GM12872 (cell line): ENCODE measurements at regions not wholly inside any gene's neighbourhood (a gene's known extent, or its start where the extent isn't known, plus 50 kb on each side); places are given as distances from the start of the nearest gene placed in this dataset.

ENCODE experiments used
- TF ChIP-seq, protein P1 (sequence below): IDR thresholded peaks from 3 replicates; pipeline ENCODE4 v1.5.1; 2011; ENCODE audit warnings: low read depth, mild to moderate bottlenecking, low read length, moderate library complexity; ENCODE audit not compliant: insufficient read depth

DNA sequence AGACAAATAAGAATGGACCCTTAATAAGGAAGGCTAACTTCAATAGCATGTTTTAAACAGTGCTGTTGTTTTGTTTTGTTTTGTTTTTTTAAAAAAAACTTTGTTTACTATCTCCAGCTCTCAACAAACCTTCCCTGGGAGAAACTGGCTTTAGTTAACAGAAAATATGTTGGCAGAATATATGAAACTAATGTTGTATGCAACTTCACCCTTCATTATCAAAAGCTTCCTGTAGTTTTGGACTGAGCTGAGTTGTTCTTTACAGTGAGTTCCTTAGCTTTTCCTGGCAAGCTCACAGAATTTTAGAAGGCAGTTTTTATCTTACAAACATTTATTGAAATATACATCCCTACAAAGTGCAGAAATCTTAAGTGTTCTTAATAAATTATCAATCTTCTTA is 2480.7 kb upstream of the PCDH20 start:
- TF ChIP-seq, protein P1, sequence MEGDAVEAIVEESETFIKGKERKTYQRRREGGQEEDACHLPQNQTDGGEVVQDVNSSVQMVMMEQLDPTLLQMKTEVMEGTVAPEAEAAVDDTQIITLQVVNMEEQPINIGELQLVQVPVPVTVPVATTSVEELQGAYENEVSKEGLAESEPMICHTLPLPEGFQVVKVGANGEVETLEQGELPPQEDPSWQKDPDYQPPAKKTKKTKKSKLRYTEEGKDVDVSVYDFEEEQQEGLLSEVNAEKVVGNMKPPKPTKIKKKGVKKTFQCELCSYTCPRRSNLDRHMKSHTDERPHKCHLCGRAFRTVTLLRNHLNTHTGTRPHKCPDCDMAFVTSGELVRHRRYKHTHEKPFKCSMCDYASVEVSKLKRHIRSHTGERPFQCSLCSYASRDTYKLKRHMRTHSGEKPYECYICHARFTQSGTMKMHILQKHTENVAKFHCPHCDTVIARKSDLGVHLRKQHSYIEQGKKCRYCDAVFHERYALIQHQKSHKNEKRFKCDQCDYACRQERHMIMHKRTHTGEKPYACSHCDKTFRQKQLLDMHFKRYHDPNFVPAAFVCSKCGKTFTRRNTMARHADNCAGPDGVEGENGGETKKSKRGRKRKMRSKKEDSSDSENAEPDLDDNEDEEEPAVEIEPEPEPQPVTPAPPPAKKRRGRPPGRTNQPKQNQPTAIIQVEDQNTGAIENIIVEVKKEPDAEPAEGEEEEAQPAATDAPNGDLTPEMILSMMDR = no peak

- TF ChIP-seq, protein P1 = no peak
Observed at GRCh38 chr13:63882052-63882451, 2466.4 kb upstream of the PCDH20 start.

- TF ChIP-seq, protein P1 = no peak
Observed at GRCh38 chr13:63880705-63881104, 2465.1 kb upstream of the PCDH20 start.

GRCh38 chr13:63873936-63874335 is 2458.3 kb upstream of the PCDH20 start:
- TF ChIP-seq, protein P1 = no peak

DNA sequence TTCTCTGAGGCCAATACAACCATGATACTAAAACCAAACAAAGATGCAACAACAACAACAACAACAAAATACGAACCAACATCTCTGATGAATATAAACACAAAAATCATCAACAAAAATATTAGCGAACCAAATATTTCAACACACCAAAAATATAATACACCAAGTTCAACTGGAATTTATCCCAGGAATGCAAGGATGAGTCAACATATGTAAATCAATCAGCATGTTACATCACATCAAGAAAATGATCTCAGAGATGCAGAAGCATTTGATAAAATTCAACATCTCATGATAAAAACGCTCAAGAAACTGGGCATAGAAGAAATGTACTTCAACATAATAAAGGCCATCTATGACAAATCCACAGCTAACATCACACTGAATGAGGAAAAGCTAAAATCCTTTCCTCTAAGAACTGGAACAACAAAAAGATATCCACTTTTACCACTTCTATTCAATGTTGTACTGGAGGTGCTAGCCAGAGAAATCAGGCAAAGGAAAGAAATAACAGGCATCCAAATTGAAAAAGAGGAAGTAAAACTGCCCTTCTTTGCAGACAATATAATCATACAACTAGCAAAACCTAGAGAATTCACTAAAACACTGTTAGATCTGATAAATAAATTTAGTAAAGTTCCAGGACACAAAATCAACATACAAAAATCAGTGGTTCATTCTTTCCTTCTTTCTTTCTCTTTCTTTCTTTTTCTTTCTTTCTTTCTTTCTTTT is 2448.7 kb upstream of the PCDH20 start:
- TF ChIP-seq, protein P1 = no peak

DNA sequence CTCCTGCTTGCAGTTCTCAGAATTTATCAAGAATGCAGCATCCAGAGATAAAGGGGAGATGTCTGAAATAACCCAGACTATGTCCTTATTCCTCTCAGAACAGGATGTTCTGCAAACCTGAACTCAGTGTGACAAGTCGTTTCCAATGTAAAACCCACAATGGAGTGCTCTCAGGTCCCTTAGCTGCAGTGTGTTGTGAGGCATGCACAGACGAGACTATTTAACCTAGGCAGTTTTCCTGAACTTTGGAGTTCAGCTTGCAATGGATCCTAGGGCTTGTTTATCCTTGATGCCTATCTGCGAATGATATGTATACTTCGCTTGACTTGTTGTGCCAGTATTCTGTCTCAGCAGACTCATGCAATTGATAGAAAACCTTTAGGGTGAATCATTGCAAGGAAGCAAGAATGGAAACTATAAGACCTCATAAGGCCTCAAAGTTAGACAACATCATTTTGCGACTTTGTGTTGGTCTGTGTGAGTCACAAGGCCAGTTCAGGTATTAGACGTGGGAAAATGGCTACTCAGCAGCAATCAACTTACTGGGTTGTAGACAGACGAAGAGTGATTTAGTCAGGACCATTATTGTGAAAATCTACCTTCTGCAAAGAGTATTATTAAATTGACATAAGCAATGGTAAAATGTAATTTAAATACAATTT is 2439.9 kb upstream of the PCDH20 start:
- TF ChIP-seq, protein P1 = no peak

- TF ChIP-seq, protein P1 = no peak
Observed at GRCh38 chr13:63853816-63854215, 2438.2 kb upstream of the PCDH20 start.
